Activated naive CD8-positive, alpha-beta T cell treated with anti-CD3 and anti-CD28 coated beads for 36 hours (primary cell): ENCODE measurements at regions not wholly inside any gene's neighbourhood (a gene's known extent, or its start where the extent isn't known, plus 50 kb on each side); places are given as distances from the start of the nearest gene placed in this dataset.

Source experiments
- DNase-seq: peaks from one replicate; pipeline ENCODE4 v3.0.0; 2021
- H3K27ac Mint-ChIP-seq: one replicate; pipeline ENCODE4 v1.8.0; 2022; ENCODE audit warnings: mild to moderate bottlenecking, moderate library complexity, mixed read lengths
- H3K27me3 Mint-ChIP-seq: one replicate; pipeline ENCODE4 v1.8.0; 2022; ENCODE audit warnings: mild to moderate bottlenecking, mixed read lengths
- H3K36me3 Mint-ChIP-seq: one replicate; pipeline ENCODE4 v1.8.0; 2021; ENCODE audit warnings: mild to moderate bottlenecking, mixed read lengths
- H3K4me1 Mint-ChIP-seq: one replicate; pipeline ENCODE4 v1.8.0; 2021; ENCODE audit warnings: mixed read lengths
- H3K4me3 Mint-ChIP-seq: one replicate; pipeline ENCODE4 v1.8.0; 2022; ENCODE audit warnings: mild to moderate bottlenecking, moderate library complexity, mixed read lengths
- H3K9me3 Mint-ChIP-seq: one replicate; pipeline ENCODE4 v1.8.0; 2022; ENCODE audit warnings: mixed read lengths

DNA sequence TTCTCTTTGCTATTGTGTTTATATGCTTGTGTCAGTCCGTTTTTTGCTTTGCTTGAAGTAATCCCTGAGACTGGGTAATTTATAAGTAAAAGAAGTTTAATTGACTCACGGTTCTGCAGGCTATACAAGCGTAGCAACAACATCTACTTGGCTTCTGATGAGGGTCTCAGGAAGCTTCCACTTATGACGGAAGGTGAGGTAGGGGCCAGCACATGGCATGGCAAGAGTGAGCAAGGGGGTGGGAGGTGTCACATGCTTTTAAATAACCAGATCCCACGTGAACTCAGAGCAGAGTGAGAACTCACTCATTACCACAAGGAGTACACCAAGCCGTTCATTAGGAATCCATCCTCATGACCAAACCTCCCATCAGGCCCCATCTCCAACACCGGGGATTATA is 540.3 kb downstream of the TDRD15 start:
- H3K9me3 Mint-ChIP-seq: peaks cover 6% of the 10 kb centered on the region
- no peaks in the 10 kb centered on the region for H3K36me3 Mint-ChIP-seq
- no peaks in the 10 kb centered on the region for H3K27me3 Mint-ChIP-seq
- H3K27ac Mint-ChIP-seq: no peak overlapping the region
- no peak overlapping the region for H3K4me3 Mint-ChIP-seq
- H3K4me1 Mint-ChIP-seq: no peaks in the 10 kb centered on the region
- DNase-seq: no peak

DNA sequence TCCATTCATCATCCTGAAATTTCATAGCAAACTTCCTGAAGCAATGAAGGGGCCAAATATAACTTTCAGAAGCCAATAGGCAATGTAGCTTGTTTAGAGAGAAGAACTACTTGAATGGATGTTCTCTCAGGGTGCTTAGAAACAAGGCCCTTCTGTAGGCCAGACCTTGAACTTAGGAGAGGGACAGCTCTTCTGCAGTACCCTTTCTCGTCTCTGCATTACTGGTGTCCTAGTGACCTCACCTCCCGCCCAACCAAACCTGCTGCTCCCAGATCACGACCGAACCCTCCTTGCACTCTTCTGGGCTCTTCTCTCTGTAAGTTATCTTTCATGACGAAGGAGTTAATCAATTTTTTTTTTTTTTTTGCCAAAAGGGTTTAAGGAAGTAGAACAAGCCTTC is 543.9 kb downstream of the TDRD15 start:
- no peaks in the 10 kb centered on the region for H3K36me3 Mint-ChIP-seq
- H3K4me1 Mint-ChIP-seq: no peaks in the 10 kb centered on the region
- no peaks in the 10 kb centered on the region for H3K27me3 Mint-ChIP-seq
- H3K9me3 Mint-ChIP-seq: peaks cover 9% of the 10 kb centered on the region
- DNase-seq: no peak
- H3K4me3 Mint-ChIP-seq: no peak overlapping the region
- no peak overlapping the region for H3K27ac Mint-ChIP-seq

- Mint-ChIP-seq H3K4me3 (no peak overlapping the region), H3K27me3 (no peaks in the 10 kb centered on the region), H3K27ac (no peak overlapping the region), H3K4me1 (no peaks in the 10 kb centered on the region), H3K36me3 (no peaks in the 10 kb centered on the region), H3K9me3 (peaks cover 9% of the 10 kb centered on the region)
- no peak for DNase-seq
Measured at GRCh38 chr2:21668078-21668710, 544.4 kb downstream of the TDRD15 start.

- no peak for DNase-seq
- Mint-ChIP-seq H3K27me3 (no peaks in the 10 kb centered on the region), H3K4me1 (no peaks in the 10 kb centered on the region), H3K36me3 (no peaks in the 10 kb centered on the region), H3K9me3 (peaks cover 3% of the 10 kb centered on the region), H3K27ac (no peak overlapping the region), H3K4me3 (no peak overlapping the region)
Measured at GRCh38 chr2:21676041-21676440, 552.3 kb downstream of the TDRD15 start.

- Mint-ChIP-seq H3K4me1 (no peaks in the 10 kb centered on the region), H3K27ac (no peak overlapping the region), H3K9me3 (peaks cover 3% of the 10 kb centered on the region), H3K4me3 (no peak overlapping the region), H3K27me3 (no peaks in the 10 kb centered on the region), H3K36me3 (no peaks in the 10 kb centered on the region)
- DNase-seq: no peak
Measured at GRCh38 chr2:21676676-21677075, 552.9 kb downstream of the TDRD15 start.

GRCh38 chr2:21683838-21684237 is 560.1 kb downstream of the TDRD15 start:
- DNase-seq: no peak
- Mint-ChIP-seq H3K4me1 (no peaks in the 10 kb centered on the region), H3K9me3 (peaks cover 3% of the 10 kb centered on the region), H3K36me3 (no peaks in the 10 kb centered on the region), H3K27me3 (no peaks in the 10 kb centered on the region), H3K4me3 (no peak overlapping the region), H3K27ac (no peak overlapping the region)

DNA sequence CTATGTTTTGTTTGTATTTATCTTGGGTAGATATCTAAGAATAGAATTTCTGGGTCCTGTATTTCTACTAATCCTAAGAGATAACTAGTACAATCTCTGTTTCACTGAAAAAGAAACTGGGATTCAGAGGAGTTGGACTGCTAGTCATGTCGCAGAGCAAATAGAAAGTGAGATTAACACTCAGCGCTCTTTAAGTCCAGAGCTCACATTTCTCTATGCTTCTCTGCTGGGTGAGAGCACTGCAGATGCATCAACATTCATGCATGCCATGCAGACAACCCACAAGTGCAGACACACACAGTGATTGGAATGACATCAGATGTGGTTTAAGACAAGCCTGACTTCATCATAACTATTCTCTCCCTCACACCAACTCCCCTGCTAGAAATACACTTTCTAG is 563.8 kb downstream of the TDRD15 start:
- H3K9me3 Mint-ChIP-seq: peaks cover 1% of the 10 kb centered on the region
- no peak for DNase-seq
- no peaks in the 10 kb centered on the region for H3K36me3 Mint-ChIP-seq
- no peak overlapping the region for H3K4me3 Mint-ChIP-seq
- no peaks in the 10 kb centered on the region for H3K4me1 Mint-ChIP-seq
- no peak overlapping the region for H3K27ac Mint-ChIP-seq
- H3K27me3 Mint-ChIP-seq: no peaks in the 10 kb centered on the region

DNA sequence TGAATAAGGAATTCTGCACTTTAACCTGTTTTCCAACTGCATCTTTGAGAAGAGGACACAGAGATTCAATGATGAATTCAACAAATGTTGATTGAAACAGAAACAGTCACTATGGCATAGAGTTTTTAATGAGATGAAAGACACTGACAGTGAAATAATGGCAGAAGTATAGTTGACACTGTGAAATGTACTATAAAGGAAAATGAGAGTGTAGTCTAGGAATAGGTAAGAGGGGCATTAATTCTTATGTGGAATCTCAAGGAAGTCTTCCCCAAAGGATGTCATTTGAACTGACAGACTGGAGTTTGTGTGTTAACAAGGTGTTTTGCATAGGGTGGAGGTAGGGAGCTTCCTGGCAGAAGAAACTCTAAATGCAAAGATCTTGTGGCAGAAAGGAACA is 566.2 kb downstream of the TDRD15 start:
- no peak for DNase-seq
- peaks cover 1% of the 10 kb centered on the region for H3K9me3 Mint-ChIP-seq
- no peaks in the 10 kb centered on the region for H3K4me1 Mint-ChIP-seq
- H3K27ac Mint-ChIP-seq: no peak overlapping the region
- H3K36me3 Mint-ChIP-seq: no peaks in the 10 kb centered on the region
- no peaks in the 10 kb centered on the region for H3K27me3 Mint-ChIP-seq
- no peak overlapping the region for H3K4me3 Mint-ChIP-seq

DNA sequence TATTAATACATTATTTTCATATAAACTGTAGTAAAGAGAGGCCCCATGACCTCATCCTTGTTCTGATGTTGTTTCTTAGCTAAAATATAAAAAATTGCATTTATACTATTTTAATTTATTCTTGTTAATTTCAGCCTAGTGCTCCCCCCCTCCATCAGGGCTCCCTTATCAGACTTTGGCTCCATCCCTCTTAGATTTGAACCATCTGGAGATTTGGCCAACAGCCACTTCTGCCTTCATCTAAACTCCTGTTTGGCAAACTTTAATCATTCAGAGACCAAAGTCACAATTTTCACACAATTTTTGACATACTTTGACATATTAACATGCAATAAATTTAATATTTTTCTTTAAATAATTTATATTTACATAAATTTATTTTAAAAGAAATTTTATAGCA is 569.3 kb downstream of the TDRD15 start:
- Mint-ChIP-seq H3K9me3 (peaks cover 3% of the 10 kb centered on the region), H3K27me3 (no peaks in the 10 kb centered on the region), H3K36me3 (no peaks in the 10 kb centered on the region), H3K4me3 (no peak overlapping the region), H3K27ac (no peak overlapping the region), H3K4me1 (no peaks in the 10 kb centered on the region)
- no peak for DNase-seq

DNA sequence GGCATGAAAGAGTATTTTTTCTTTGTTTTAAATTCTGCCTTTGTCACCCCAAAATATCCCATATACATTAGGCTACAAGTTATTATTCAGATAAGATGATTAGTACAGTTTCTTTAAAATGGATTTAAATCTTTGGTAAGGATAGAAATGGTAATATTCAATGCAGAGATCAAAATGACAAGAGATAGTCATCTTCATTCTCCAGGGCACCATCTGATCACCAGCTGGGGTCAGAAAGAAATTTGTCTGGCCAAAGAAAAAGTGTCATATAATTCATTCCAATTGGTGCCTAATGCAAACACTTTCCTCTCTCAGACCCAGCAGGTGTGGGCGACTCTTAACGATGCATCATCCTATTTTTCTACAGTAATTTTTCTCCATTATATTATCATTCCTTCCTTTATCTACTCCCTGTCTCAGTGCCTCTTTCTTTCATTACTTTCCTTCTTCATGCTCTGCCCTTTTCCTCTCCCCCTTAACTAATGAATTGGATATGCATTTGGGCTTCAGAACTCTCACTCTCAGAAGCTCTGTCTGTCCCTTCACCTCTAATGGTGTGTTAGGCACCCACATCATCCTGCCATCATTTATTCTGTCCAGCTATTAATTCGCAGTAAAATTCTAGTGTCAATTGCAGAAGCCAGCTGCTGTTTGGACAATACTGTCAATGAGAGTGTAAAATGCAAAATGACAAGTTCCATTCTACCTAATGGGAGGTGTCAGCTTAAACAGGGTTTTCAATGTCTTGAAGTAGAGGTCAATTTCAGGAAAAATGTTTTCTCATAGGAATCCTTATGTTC is 570.5 kb downstream of the TDRD15 start:
- Mint-ChIP-seq H3K27me3 (no peaks in the 10 kb centered on the region), H3K4me1 (no peaks in the 10 kb centered on the region), H3K9me3 (peaks cover 3% of the 10 kb centered on the region), H3K27ac (no peak overlapping the region), H3K36me3 (no peaks in the 10 kb centered on the region), H3K4me3 (no peak overlapping the region)
- no peak for DNase-seq

DNA sequence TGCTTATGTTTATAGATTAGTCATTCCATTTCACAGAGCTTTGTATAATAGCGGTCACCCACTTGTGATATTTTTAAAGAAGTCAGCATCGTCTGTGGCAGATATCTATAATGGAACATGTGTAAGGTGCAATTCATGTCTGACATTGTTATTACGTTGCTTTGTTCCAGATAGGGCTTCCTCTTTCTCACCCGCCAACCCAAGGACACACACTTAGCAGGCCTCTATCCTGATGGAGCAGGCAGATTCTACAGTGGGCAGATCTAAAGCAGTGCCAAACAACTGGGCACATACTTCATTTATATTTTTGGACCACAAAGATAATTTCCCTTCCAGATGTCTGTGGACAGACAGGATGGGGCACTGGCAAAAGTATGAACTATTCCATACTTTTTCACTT is 573.1 kb downstream of the TDRD15 start:
- Mint-ChIP-seq H3K9me3 (peaks cover 5% of the 10 kb centered on the region), H3K4me1 (no peaks in the 10 kb centered on the region), H3K27ac (no peak overlapping the region), H3K4me3 (no peak overlapping the region), H3K36me3 (no peaks in the 10 kb centered on the region), H3K27me3 (no peaks in the 10 kb centered on the region)
- DNase-seq: no peak

DNA sequence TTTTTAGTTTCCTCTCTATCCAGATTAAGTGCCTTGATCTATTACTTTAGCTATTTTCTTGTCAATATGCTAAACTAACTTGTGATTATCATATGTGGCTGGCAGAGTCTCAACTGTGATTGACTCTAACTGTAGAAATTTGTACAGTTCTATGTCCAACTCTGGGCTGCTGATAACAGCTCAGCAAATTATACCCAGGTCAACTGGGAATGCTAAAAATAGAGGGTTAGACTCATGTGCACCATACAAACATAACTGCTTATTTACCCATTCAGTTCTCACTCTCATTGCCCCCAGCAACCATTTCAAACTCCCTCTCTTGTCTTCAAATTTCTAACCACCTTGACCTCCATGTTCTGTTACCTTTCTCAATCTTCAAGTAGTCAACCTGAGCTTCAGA is 576.9 kb downstream of the TDRD15 start:
- peaks cover 3% of the 10 kb centered on the region for H3K9me3 Mint-ChIP-seq
- H3K36me3 Mint-ChIP-seq: no peaks in the 10 kb centered on the region
- H3K27me3 Mint-ChIP-seq: no peaks in the 10 kb centered on the region
- no peak for DNase-seq
- H3K4me1 Mint-ChIP-seq: no peaks in the 10 kb centered on the region
- no peak overlapping the region for H3K27ac Mint-ChIP-seq
- H3K4me3 Mint-ChIP-seq: no peak overlapping the region

DNA sequence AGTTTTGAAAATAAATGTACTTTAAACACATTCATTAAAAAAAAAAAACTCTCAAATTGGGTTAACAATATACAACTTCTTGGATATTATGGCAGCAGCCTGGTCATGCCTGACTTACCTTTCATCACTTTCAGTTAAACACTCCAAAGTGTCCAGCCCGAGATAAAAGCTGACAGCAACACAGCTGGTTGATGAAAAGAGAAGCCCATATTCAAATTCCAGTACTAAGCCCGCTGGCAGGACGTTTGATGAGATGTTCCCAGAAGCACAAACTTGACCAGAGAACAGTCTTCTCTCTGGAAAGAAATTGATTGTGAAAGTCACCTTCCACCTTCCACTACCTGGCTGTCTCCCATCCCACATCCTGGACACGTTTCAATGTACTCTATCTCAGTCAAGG is 586.3 kb downstream of the TDRD15 start:
- H3K4me3 Mint-ChIP-seq: no peak overlapping the region
- no peaks in the 10 kb centered on the region for H3K36me3 Mint-ChIP-seq
- H3K9me3 Mint-ChIP-seq: peaks cover 8% of the 10 kb centered on the region
- no peak overlapping the region for H3K27ac Mint-ChIP-seq
- DNase-seq: no peak
- H3K27me3 Mint-ChIP-seq: no peaks in the 10 kb centered on the region
- H3K4me1 Mint-ChIP-seq: no peaks in the 10 kb centered on the region

DNA sequence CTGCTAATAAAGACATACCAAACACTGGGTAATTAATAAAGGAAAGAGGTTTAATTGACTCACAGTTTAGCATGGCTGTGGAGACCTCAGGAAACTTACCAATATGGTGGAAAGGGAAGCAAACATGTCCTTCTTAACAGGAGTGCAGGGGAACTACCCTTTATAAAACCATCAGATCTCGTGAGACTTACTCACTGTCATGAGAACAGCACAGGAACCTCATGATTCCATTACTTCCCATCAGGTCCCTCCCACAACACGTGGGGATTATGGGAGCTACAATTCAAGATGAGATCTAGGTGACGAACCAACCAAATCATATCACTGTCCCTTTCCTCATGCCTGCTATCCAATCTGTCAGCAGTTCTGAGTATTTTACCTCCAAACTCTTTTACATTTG is 586.7 kb downstream of the TDRD15 start:
- Mint-ChIP-seq H3K4me1 (no peaks in the 10 kb centered on the region), H3K27ac (no peak overlapping the region), H3K9me3 (peaks cover 8% of the 10 kb centered on the region), H3K36me3 (no peaks in the 10 kb centered on the region), H3K27me3 (no peaks in the 10 kb centered on the region), H3K4me3 (no peak overlapping the region)
- DNase-seq: no peak

DNA sequence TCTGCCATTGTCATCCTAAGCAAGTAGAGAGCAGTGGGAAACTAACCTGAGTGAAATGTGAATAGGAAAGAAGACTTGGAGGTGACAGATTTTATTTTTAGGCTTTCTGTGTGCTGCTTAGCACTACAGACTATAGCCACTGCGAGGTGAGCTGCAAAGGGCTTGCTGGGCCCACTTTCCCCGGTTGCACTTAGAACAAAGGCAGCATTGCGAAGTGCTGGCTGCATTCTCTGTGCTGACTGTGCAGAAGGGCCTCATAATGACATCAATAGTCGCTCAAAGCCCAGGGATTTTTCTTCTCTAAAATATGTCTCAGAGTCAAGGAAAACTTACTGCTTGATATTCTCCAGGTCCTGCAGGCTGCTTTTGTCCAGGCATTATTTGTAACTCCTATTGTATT is 592.1 kb downstream of the TDRD15 start:
- no peak for DNase-seq
- H3K27me3 Mint-ChIP-seq: no peaks in the 10 kb centered on the region
- no peaks in the 10 kb centered on the region for H3K36me3 Mint-ChIP-seq
- no peaks in the 10 kb centered on the region for H3K4me1 Mint-ChIP-seq
- no peak overlapping the region for H3K27ac Mint-ChIP-seq
- H3K9me3 Mint-ChIP-seq: peaks cover 5% of the 10 kb centered on the region
- H3K4me3 Mint-ChIP-seq: no peak overlapping the region

GRCh38 chr2:21727101-21727500 is 603.3 kb downstream of the TDRD15 start:
- DNase-seq: no peak
- no peaks in the 10 kb centered on the region for H3K27me3 Mint-ChIP-seq
- no peaks in the 10 kb centered on the region for H3K4me1 Mint-ChIP-seq
- H3K27ac Mint-ChIP-seq: no peak overlapping the region
- H3K4me3 Mint-ChIP-seq: no peak overlapping the region
- no peaks in the 10 kb centered on the region for H3K36me3 Mint-ChIP-seq
- H3K9me3 Mint-ChIP-seq: peaks cover 1% of the 10 kb centered on the region
